COLO829 (cell line): ENCODE measurements at regions not wholly inside any gene's neighbourhood (a gene's known extent, or its start where the extent isn't known, plus 50 kb on each side); places are given as distances from the start of the nearest gene placed in this dataset.

Experiments
- DNase-seq: peaks from one replicate; pipeline ENCODE4 v3.0.0; 2012; ENCODE audit warnings: low spot score

- DNase-seq = no peak
These were observed 176.3 kb upstream of the TNFAIP3 start for GRCh38 chr6:137690721-137691120.

DNA sequence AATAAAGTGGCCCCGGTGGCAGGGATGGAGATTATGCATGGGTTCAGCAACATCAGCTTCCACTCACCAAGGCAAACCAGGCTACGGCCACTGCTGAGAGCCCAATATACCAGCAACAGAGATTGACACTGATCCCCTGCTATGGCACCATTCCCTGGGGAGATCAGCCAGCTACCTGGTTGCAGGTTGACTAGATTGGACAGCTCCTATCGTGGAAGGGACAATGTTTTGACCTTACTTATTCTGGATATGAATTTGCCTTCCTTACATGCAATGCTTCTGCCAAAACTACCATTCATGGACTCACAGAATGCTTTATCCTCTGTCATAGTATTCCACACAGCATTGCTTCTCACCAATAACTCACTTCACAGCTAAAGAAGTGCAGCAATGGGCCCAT, 174.8 kb upstream of the TNFAIP3 start:
- DNase-seq = no peak

DNA sequence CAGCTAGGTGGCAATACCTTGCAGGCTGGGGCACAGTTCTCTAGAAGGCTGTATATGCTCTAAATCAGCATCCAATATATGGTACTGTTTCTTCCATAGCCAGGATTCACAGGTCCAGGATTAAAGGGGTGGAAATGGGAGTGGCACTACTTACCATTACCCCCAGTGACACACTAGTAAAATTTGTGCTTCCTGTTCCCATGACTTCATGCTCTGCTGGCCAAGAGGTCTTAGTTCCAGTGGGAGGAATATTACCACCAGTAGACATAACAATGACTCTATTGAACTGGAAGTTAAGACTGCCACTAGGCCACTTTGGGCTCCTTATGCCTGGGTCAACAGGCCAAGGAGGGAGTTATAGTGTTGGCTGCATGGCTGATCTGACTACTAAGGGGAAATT, 174.3 kb upstream of the TNFAIP3 start:
- peak; percentile 58 for DNase-seq

DNA sequence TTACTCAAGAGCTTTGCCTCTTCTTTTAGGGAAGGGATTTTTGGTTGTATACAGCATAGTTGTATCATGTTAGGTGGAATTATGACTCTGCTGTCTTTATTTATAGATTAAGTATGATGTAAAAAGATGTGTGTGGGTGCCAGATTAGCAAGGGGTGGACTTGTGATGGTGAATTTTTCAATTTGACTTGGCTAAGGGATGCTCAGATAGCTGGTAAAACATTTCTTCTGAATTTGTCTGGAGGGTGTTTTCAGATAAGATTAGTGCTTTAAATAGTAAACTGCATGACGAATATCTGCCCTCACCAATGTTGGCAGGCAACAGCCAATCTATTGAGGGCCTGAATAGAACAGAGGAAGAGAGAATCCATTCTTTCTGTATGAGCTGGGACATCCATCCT, 173.3 kb upstream of the TNFAIP3 start:
- no peak for DNase-seq

GRCh38 chr6:137696765-137697164, 170.3 kb upstream of the TNFAIP3 start:
- DNase-seq = no peak

DNA sequence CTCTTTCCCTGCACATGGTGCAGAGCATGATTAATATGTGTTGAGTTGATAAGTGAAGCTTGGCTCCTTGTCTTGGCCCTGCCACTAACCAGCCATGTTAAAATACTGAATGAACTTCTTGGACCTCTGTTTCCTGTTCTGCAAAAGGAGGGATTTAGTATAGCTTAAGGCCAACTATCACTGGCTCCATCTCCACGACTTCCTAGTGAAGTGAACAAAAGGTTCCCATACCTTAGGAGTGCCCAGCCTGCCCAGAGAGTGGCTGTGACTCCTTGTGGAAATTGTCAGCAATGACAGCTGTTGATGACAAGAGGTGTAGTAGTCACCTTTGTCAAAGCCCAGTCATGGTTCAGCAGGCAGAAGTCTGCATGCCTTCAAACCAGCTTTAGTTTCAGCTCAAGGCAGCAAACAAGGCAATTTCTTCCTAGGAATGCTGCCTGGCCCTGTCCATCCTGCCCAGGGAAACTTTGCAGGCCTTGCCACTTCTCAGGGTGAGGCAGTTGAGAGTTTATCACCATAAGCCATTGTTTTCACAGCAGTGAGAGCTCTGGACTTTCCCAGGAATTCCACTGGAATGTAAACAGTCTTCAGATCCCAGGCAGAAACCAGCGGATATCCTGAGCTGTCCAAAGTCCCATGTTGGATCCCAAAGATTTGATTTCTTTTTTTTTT, 169.7 kb upstream of the TNFAIP3 start:
- DNase-seq = peak; percentile 70

GRCh38 chr6:137698636-137699030, 168.4 kb upstream of the TNFAIP3 start:
- no peak for DNase-seq

DNA sequence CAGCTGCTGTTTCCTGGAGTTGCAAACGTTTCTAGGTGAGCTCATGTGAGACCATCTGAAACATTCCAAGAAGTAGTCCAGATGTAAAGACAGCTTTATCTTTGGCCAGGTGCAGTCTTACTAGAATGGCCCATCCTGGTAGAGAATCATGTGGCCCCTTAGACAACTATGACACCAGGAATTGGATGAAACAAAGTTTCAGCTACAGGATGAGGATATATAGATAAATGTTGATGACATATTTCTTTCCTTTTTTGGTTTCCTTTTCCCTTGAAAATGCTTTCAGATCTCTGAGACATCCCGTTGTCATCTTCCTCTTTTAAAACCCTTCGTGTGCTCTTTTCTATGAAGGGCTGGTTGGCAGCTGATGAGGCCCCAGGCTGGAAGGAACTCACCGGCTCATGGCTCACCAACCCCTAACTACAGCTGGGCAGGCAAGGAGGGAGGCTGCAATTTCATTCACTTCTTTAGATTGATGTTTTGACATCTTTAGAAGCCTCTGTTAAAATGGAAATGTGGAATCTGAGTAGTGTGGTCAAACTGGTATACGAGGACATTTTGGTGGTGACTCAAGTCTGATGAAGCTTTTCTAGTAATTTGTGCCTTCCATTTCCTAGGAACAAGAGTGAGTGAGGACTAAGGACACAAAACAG, 167.9 kb upstream of the TNFAIP3 start:
- DNase-seq = no peak

DNA sequence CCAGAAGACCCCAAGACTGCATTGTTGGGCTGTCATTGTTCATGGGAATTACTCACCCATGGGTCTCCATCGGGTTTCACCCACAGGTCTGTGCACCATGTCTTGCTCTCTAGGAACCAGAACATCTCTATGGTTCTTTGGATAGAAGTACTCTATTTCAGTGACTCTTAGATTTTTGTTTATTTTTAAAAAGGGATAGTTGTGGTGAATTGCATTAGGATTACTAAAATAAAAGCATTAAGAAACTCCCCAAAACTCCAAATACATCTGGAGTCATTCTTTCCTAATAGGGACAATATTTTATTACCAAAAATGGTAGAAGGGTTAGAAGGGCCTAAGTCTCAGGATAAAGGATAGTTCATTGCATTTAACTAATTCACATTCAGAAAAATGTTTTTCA, 166.9 kb upstream of the TNFAIP3 start:
- no peak for DNase-seq

- DNase-seq = no peak
These were observed 166.1 kb upstream of the TNFAIP3 start for GRCh38 chr6:137700751-137701477.

DNA sequence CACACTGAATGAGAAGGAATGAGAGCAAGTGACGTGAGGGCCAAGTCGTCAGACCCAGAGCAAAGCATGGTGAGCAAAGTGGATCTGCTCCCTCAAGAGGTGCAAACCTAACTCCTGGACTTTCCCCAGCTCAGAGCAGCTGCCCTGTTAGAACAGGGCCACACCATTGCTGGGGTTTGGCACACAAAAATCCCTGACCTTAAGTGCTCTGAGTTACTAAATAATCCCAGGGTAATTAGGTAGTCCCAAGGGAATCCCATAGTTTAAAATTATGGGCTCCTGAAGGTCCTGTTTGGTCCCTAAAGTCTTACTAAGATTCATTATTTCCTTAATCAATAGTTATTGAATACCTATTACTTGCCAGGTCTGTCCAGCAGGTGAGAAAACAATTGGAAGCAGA, 165.1 kb upstream of the TNFAIP3 start:
- no peak for DNase-seq

GRCh38 chr6:137702791-137703424, 164.2 kb upstream of the TNFAIP3 start:
- no peak for DNase-seq

- no peak for DNase-seq
These were observed 162.3 kb upstream of the TNFAIP3 start for GRCh38 chr6:137704802-137705159.

DNA sequence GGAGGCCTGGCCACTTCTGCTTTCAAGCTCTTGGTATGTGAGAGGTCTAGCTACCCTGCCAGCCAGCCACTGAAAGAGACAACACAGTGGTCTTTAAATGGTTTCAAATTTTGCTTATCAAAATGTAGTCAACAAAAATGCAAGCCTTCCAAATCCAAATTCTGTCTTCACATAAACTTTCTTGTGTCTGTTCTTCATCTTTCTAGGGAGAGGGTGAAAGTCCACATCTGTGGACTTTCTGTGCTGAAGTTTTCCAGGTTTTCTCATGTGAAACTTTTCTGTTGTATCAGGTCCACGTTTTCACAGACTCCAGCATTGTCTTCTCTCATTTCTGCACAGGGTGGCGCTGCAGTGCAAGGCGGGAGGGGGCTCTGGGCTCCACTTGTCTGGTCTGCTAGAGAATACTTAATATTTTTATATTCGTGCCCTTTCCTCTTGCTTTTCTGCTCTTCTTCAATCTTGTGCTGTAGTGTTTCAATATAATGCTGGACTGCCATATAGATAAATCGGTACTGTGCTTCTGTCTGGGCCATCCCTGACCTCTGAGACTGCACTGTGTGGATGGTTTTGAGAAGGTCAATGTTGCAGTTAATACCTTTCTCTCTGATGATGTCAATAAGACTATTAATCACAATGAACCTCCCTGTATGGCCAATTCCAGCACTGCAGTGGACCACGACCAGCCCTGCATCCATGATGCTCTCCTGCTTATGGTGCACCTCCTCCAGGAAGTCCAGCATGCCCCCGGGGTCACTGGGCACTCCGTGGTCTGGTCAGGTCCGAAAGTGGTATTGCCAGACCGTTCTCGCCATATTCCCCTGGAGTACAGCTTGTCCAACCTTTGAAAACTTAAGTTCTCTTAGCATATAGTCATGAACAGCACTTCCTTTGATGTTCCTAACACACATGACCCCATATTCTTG, 161.6 kb upstream of the TNFAIP3 start:
- DNase-seq = peak; percentile 59

DNA sequence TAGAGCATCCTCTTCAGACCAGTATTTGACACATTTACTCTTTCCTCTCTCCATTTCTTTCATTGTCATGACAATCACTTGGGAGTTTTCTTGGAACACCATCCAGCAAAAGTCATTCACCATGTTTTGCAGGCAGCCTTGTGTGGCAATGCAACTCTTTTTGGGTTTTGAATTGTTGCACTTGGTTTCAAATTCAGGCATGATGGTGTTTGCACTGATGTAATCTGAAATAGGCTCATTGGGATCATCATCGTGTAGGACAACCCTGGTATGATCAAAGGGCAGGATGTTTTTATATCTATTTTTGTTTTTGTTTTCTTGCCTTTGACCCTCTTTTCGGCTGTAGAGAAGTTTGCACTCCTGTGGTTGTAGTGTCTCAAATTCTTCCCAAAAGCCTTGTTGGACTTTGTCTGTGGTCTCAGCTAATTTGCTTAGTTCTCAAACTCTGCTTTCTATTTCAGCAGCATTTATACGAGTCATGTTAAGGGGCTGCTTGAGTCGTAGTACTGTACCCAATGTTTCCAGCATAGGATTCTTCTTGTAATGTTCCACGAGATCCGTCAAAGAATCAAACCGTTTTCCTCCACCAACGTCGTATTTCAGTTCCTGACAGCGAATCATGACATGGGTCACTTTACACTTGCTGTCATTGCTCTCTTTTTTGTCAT, 160.8 kb upstream of the TNFAIP3 start:
- no peak for DNase-seq

- DNase-seq = no peak
These were observed 159.9 kb upstream of the TNFAIP3 start for GRCh38 chr6:137707038-137707589.

DNA sequence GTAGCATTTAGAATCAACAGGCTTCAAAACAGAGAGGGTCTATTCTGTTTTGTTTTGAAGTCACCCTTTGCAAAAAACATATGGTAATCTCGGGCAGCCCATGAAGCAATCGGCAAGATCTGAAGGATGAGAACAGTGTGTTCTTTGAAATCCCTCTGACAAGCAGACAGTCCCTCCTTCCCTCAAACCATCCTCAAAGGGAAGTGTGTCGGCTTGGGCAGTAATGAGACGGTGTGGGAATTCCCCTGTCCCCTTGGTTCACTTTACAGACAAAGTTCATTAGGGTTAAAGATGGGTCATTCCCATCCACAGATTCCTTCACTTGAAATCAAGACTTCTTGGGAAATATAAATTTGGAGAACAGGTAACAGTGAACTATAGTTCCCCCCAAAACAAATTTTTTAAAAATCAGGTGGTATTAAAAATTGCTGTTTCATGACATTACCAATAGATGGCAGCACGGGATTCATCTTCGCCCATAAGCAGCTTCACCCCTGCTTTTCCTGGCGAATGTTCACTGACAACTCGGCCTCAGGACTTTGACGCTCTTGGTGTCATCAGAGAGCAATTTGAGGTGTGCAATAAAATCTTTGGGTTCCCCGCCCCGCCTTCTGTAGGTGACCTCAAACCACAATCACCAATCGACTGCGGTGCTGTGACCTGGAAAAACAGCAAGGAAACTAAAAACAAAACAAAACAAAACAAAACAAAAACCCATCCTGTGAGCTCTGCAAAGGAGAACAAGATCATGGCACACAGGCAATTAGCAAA, 159.3 kb upstream of the TNFAIP3 start:
- peak; percentile 78 for DNase-seq

DNA sequence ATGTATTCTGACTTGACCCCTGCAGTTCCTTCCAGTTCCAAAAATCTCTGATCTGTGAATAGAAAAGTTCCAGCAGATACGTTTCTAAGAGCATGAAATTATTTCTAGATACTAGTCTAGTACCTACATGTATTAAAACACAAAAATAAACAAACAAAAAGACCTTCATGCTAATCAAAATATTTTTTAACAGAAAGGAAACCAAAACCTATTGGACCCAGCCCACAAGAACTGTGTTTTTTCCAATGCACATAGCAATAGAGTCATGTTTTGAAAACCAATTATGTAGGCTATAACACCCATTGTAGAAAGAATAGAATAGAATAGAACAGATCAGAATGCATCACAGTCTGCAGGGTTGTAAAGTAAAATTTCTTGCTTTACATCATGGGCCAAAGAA, 158.6 kb upstream of the TNFAIP3 start:
- DNase-seq = no peak

- DNase-seq = no peak
These were observed 157.4 kb upstream of the TNFAIP3 start for GRCh38 chr6:137709424-137710236.
